Activated CD4-positive, CD25-positive, alpha-beta regulatory T cell (primary cell): ENCODE measurements at regions not wholly inside any gene's neighbourhood (a gene's known extent, or its start where the extent isn't known, plus 50 kb on each side); places are given as distances from the start of the nearest gene placed in this dataset.

ENCODE experiments used
- DNase-seq, 4 experiments: peaks; one replicate each; lab custom pipeline; 2025; lab: John Stamatoyannopoulos, UW

DNA sequence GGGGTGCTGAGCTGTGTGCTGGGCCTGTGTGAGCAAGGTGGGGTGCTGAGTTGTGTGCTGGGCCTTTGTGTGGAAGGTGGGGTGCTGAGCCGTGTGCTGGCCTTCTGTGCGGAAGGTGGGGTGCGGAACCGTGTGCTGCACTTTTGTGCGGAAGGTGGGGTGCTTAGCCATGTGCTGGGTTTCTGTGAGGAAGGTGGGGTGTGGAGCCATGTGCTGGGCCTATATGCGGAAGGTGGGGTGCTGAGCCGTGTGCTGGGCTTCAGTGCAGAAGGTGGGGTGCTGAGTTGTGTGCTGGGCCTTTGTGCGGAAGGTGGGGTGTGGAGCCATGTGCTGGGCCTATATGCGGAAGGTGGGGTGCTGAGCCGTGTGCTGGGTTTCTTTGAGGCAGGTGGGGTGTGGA is 555.4 kb upstream of the EEF2KMT start:
- DNase-seq, result no peak

DNA sequence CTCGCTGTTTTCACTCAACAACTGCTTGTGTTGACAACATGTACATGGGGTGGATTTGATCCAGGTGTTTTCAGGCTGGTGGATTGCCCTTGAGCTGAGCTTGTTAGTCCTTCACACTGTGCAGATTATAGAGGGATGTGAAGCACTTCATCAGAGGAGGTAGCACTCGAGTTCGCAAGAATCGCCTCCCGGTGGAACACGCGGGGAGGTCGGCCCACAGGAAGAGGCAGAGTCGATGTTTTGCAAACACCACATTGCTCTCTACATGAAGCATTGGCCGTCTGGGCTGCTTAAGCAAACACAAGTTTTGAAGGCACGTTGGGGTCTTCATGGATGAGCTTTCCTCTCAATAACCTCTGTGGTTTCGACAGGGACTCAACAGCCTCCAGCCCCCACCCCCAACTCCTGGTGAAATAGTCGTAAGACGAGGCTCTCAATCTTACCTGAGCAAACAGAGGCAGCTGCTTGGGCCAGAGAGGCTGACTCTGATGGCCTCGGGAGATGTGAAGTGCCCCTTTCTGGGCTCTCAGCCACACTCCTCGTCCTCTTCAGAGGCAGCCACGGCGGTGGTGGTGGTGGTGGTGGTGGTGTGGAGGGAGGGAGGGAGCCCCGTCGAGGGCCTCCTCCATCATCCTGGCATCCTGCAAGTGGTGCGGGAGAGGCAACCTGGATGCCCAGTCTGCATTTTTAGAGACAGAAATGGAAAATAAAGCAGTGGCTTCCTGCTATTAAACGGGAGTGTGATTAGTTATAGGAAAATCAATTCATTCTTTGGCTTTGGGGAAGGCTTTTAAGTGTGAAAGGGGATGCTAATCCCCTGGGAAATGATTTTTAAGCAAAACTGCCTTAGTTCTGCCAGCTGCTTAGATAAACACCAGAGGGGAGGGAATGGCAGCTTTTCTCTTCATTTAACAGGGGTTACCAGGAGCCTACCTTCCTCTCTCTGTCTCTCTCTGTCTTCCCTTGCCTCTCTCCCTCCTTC is 552.5 kb upstream of the EEF2KMT start:
- DNase-seq, result no peak

DNA sequence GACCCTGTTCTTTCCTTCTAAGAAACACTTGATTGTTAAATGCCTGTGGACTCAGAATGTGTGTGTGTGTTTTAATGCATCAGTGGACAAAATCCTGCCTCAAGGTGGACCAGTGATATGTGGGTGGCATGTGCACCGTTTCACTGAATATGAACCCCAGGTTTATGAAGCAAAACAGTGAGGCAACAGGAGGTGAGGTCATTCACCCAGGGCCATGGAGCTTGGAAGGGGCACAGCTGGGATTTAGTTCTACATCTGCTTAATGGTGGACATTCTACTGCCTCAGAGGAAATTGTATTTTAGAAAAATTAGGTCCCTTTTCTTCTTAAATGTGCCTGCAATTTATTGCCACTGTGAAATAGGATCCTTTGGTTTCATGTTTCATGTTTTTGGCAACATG is 549.5 kb upstream of the EEF2KMT start:
- no peak for DNase-seq

DNA sequence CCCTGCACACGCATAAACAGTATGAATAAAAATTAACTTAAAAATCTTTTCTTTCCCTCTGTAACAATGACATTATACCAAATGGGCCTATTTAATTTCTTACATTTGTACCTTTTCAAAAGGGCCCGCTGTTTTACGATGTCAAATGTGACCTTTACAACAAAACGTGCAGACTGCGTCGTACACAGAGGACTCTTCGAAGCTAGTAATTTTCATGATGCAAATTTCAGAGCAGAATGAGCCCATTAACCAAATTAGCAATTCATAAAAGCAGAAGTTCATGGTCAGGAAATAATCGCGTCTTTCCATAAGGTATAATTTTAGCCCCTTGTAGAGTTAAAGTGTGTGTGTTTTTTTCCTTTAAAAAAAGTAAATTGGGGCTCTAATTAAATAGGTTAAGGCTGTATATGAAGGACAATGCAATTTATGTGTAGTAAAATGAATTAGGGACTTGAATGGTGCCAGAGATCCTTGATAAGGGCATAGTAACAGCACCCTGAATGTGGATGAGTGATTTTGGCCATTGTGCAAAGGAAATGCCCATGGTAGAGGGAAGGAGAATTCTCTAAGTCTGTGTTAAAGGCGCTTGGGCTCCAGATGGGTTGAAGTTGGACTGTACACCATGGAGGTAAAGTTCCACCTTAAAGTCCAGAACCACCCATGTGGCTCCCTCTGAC is 546.4 kb upstream of the EEF2KMT start:
- DNase-seq, result no peak

DNA sequence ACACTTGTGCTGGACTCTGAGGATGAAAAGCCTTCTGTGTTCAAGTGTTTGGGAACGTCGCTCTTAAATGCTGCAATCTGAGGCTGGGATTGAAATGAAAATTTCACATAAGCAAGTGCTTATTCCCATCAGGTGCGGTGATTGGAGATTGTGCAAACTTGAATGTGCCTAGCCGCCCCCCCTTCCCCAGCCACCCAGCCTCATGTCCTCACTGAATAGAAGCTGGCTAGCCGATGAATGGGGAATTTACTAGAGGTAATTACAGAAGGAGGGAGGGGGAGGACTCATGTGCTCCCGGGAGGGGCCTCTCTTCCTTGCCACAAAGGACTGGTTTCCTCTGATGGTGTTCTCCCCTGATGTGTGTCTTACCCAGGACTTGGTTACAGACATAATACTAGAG is 544.8 kb upstream of the EEF2KMT start:
- no peak for DNase-seq

DNA sequence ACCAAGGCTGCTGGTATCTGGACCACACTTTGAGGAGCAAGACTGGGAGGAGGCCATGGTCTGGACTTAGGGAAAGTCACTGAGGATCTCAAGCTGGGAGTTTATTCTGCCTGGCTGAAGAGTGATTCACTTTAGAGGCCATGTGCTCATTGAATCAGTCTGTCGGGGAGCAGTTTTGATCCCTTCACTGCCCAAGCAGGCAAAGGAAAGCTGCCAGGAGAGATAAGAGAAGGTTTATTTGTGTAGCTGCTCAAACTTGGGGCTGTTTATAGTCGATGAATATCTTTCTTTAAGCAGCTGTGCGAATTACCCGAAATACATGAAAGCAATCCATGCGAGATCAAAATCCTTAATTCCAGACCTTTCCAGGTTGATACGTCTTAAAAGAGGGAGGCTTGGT is 544.4 kb upstream of the EEF2KMT start:
- no peak for DNase-seq

DNA sequence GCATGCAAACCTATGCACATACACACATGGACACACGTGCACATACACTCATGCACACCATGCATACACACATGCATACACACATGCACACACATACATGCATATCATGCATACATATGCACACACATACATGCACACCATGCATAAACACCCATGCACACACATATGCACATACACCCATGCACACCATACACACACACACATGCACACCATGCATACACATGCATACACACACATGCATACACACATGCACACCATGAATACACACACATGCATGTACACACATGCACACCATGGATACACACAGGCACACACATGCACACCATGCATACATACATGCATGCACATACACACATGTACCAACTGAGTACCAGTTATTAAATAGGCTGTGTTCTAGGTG is 543.3 kb upstream of the EEF2KMT start:
- no peak for DNase-seq

DNA sequence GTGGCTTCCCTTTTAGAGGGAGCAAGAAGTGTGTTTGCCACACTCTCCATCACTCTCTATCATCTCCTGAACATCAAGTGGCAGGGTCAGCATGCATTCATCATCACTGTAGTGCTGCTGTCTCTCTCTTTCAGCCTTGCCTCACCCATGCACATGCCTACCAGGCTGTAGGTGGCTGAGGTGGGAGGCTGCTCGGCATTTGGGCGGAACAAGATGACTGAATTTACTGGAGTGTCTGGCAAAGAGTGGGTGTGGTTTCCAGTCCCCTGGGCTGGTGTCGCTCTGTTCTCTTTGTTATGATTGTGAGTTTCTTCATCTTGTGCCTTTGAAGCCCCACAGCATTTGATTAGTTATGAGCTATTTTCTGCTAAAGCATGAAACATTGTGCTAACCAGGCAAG is 541.9 kb upstream of the EEF2KMT start:
- no peak for DNase-seq

DNA sequence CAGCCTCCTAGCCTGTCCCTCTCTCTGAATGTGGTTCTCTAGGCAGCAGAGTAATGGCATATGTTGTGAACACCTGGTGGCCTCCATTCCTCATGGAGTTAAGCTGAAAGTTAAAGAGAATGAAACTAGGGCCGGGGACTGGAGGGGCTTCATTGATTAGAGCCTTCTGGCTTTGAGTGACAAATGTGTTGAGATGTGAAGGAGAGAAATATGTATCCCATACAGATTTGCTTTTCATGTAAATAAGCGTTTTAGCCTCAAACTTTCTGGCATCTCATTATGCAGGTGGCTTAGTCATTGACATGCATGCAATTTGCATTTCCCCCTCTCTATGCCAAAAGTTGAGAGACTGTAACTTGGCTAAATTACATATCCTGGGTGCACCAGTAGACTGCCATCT is 537.7 kb upstream of the EEF2KMT start:
- no peak for DNase-seq

DNA sequence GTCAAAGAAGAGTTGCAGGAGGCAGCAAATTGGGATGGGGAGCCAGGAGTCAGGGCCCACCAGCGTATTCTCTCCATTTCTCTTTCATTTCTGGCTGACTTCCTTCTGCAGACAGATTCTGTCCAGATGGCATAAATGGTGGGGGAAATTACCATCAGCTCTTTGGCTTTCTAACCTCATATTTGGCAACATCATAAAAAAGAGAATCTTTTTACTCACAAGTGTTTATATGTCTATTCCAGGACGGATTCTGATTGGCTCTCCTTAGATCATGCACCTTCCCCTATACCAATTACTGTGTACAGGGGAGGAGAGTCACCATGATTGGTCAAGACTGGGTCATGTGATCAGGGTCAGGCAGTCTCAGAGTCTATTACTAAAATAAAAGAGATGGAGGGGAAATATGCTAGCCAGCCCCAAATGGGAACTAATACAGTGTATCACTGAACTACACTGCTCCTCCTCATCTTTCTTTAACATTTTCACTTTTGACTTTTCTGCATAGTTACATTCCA is 537.1 kb upstream of the EEF2KMT start:
- DNase-seq, result no peak

DNA sequence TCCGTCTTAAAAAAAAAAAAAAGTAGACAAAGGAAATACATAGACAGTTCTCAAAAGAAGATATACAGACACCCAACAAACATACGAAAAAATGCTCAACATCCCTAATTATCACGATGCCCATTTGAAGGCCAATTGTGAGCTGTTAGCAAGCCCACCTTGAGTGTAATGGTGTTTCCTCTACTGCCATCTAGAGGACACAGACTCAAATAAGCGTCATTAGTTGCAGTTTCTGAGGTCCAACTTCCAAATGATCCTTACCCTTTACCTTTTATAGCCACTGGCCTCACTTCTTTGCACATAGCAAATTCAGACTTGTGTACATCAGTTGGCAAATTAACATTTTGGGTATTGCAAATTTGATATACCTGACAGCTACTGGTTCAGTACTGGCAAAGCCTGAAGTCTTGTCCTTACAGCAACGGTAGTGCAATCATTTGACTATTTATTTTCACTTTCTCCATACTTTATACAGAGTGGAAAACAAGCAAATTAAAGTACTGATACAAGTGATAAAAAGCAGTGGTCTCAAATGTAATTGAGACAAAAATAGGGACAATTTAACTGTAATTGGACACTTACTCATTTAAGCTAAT is 536.3 kb upstream of the EEF2KMT start:
- no peak for DNase-seq

DNA sequence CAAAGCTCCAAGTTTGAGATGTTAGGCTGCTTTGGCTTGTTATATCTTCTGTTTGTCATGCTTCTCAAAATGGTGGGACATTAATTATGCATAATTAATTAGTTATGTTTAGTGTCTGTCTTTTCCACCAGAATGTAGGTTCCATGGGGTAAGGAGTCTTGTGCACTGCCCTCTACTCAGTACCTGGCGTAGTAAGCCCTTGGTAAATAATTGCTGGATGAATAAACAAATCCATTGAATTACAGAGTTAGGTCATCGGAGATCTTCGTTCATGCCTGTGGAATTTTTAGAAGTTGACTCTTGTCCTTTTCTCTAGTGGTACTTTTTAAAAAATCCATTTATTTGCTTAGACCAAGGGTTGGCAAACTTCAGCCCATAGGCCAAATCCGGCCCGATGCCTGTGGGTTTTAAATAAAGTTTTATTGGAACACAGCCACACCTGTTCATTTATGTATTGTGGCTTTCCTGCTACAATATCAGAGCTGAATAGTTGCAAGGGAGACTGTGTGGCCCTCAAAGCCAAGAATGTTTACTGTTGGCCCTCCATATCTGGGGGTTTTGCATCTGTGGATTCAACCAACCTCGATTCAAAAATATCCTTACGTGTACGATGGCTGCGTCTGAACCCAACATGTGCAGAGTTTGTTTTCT is 524.8 kb upstream of the EEF2KMT start:
- DNase-seq, result no peak

DNA sequence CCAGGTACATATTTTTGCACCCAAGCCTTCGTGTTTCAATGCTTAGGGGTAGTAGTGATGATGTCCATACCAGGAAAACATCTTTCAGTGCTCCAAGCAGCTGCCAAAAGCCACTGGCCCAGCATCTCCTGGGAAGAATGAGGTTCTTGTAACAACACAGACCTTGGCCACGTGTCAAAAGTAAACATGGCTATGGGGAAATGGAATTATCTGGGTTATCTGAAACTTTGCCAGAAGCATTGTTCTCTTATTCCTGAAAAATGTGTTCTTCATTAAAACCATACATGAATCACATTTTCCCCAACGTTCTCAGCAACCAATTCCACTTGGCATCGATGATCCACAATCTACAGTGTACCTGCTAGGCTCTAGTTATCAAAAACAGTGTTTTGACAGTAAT is 524.2 kb upstream of the EEF2KMT start:
- DNase-seq, result no peak

DNA sequence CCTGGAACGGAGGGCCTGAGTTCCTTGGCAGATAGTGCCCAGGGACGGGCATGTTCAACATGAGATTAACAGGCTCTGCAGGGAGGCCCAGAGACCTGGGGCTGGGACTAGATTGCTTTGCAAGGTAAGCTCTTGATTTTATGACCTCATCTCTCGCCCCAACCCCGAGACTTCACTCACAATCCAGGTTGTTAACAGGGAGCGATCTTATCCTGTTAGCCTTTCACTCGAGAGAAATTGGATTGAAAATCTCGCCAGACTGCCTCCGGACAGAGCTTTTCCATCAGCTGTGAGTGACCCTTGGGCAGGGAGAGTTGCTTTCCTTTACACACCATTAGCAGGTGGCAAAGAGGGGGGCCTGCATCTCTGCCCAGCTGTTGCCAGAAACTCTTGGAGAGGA is 521.7 kb upstream of the EEF2KMT start:
- no peak for DNase-seq

DNA sequence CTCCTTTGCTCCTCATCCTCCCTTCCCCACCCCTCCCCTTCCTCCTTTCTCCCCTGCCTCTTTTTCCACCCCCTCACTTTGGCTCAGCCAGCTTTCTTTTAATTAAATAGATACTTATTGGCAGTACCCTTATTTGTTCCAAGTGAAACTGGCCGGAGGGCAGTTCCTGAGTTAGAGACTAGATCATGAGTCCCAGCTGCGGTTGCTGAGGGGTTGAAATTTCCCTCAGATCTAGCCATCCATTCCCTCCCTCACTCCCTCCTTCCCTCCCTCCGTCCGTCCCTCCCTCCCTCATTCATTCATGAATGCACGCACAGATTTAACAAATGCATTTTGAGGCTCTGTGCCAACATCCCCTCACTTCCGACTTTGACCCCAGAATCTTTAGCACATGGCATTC is 519.2 kb upstream of the EEF2KMT start:
- no peak for DNase-seq

DNA sequence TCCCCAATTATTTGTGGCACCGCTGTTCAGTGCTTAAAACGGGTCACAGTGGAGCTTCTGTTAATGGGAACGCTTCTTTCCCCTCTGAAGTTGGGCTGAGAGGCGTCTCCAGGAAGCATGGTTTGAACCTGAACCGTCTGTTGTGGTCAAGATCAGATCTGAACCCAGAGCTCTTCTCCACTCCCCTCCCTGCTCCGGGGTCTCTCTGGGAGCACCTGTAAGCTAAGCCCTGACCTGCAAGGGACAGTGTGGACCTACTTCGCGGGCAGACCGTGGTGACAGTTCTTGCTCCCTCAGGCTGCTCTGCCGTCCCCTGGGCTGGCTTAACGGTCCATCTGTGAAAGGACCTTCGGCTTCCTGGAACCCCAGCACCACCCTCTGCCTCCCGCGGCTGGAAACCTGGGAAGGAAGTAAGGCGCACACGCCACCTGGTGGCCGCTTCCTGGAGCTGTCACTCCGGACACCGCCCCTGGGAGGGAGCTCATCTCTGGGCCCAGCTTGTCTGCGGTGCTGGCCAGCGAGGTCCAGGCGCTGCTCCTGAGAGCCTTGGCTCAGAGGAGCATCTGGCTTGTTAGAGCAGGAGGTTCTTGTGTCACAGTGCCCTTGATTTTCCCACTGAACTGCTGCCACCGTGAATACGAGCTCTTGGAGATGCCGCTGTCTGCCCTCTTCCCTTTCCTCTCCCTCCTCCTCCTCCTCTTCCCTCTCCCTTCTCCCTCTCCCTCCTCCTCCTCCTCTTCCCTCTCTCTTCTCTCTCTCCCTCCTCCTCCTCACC is 518.5 kb upstream of the EEF2KMT start:
- DNase-seq, result peak in 1 of 4 experiments; percentile 2

DNA sequence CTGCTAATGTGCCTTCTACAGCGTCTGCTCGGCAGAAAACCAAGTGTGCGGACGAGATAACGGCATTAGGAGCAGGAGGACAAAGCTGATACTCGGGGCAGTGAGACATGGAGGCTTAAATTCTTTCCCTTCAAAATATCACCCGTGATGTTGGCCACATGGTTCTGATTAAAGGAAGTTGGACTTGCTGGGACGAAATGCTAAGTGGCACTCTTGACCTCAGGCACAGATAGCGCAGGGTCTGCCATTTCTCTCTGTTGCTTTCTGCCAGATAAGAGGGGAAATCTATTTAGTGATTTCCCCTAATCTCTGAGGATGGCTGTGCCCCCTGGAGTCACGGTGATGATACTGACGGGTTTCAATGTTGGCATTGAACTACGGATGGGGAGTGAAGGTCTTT is 509.6 kb upstream of the EEF2KMT start:
- no peak for DNase-seq

DNA sequence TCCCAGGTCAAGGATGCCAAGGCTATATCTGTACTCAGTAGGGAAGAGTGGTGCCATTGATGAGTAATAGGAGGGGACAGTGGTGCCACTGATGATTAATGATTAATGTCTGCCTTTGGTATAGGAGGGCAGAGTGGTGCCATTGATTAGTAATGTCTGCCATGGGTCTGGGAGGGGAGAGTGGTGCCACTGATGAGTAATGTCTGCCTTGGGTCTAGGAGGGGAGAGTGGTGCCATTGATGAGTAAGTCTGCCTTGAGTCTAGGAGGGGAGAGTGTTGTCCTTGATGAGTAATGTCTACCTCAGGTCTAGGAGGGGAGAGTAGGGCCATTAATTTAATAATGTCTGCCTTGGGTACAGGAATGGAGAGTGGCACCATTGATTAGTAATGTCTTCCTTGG is 507.8 kb upstream of the EEF2KMT start:
- no peak for DNase-seq

DNA sequence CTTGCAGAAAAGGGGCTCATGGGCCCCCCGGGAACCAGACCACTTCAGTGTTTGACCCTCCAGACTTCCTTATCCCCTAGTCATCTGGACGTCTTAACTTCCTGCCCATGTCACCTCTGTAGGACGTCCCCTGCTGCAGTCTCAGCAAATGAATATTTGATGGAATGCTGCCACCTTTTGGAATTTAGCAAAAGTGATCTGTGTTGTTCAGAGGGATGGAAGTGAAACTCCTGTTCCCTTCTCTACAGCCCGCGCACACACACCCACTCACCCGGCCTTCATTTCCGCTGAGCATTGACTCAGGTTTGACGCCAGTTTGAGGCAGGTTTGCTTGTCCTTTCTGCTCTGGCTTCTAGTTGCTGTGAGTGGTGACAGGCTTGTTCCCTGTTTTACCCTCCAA is 507.2 kb upstream of the EEF2KMT start:
- no peak for DNase-seq

DNA sequence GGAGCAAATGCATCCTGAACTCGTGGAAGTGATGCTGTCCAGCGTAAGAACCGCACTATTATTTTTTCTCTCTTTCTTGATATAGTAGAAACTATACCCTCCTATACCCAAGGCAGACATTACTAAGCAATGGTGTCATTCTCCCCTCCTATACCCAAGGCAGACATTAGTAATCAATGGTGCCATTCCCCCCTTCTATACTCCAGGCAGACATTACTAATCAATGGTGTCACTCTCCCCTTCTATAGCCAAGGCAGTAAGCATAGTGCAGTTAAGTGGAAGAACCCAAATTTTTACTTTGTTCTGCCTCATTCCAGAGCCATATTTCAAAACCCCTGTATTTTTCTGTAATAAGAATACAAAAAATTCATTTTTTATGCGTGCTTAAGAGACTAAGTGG is 506.2 kb upstream of the EEF2KMT start:
- DNase-seq, result no peak

DNA sequence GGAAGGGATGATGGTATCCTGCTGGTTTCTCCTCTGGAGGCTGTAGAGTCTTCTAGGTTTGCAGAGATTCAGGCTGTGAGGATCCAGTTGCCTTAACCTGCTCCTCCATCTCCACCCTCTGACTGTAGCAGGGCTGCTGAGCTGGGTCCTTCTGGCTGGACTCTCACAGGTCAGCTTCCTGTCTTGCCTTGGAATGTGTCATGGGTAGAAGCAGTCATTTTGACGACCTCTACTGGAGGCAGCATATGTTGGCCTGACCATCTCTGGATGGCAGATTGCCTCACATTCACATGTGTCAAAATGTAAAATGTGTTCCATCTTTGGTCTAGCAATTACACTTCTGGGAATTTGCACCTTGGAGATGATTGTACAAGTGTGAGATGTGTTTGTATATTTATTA is 504.4 kb upstream of the EEF2KMT start:
- no peak for DNase-seq

DNA sequence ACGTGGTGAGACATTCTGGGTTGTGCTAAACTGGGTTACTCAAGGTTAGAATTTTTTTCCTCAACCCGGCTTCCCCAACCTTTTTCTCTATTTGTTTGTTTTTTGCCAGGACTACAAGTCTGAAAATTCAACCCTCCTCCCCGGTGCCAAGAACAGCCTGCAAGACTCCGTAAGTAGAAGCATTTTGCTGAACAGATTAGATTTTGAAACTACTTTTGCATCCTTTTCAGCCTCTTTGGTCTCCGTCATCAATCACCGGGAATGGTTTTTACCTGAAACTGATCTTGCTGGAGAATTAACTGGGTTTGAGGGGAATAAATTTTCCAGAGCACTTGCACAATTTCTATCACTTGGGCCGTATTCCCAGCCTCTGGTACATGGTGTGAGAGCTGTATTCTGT is 501.2 kb upstream of the EEF2KMT start:
- DNase-seq, result no peak
